OCI-LY1 (cell line): ENCODE measurements at regions not wholly inside any gene's neighbourhood (a gene's known extent, or its start where the extent isn't known, plus 50 kb on each side); places are given as distances from the start of the nearest gene placed in this dataset.

ENCODE experiments used
- H2AFZ ChIP-seq: fragments of 200-600 bp; sonication (generic), shearing (Covaris generic); 2 replicates; pipeline ENCODE4 v1.6.0; 2014; ENCODE audit warnings: antibody characterized with exemption, mild to moderate bottlenecking, low read length
- H3F3A ChIP-seq: fragments of 200-600 bp; sonication (generic), shearing (Covaris generic); 2 replicates; pipeline ENCODE4 v1.6.0; 2014; ENCODE audit warnings: mild to moderate bottlenecking, antibody characterized with exemption, low read length, moderate library complexity; ENCODE audit not compliant: insufficient read depth
- H3K27ac ChIP-seq: fragments of 200-600 bp; sonication (generic); 2 replicates; pipeline ENCODE4 v1.5.1; 2014; ENCODE audit warnings: low read length, mixed run types, mild to moderate bottlenecking, low read depth; ENCODE audit not compliant: poor library complexity, severe bottlenecking
- H3K27me3 ChIP-seq: fragments of 200-600 bp; sonication (generic); 2 replicates; pipeline ENCODE4 v1.6.0; 2014; ENCODE audit warnings: antibody characterized with exemption, mild to moderate bottlenecking, low read length, moderate library complexity; ENCODE audit not compliant: insufficient read depth
- H3K36me3 ChIP-seq: fragments of 200-600 bp; sonication (generic); 2 replicates; pipeline ENCODE4 v1.6.1; 2014; ENCODE audit warnings: mild to moderate bottlenecking, antibody characterized with exemption, low read length, moderate library complexity, mixed read lengths; ENCODE audit not compliant: insufficient read depth
- H3K4me1 ChIP-seq: fragments of 200-600 bp; sonication (generic); 2 replicates; pipeline ENCODE4 v1.5.1; 2014; ENCODE audit warnings: mild to moderate bottlenecking, low read length, moderate library complexity; ENCODE audit not compliant: insufficient read depth, severe bottlenecking
- H3K4me2 ChIP-seq: fragments of 200-600 bp; sonication (generic), shearing (Covaris generic); 2 replicates; pipeline ENCODE4 v1.6.1; 2014; ENCODE audit warnings: low read length
- H3K4me3 ChIP-seq: fragments of 200-600 bp; sonication (generic); 2 replicates; pipeline ENCODE4 v1.5.1; 2014; ENCODE audit warnings: low read length, low read depth, mild to moderate bottlenecking, mixed read lengths; ENCODE audit not compliant: poor library complexity, severe bottlenecking
- H3K79me2 ChIP-seq: fragments of 200-600 bp; shearing (Covaris generic); 2 replicates; pipeline ENCODE4 v1.6.1; 2016; ENCODE audit warnings: mixed run types, low read length, mixed read lengths; ENCODE audit not compliant: insufficient read depth
- H3K9ac ChIP-seq: fragments of 200-600 bp; sonication (generic), shearing (Covaris generic); 2 replicates; pipeline ENCODE4 v1.6.1; 2014; ENCODE audit warnings: mild to moderate bottlenecking, low read length, mixed read lengths
- H3K9me2 ChIP-seq: fragments of 200-600 bp; sonication (generic), shearing (Covaris generic); 2 replicates; pipeline ENCODE4 v1.6.1; 2014; ENCODE audit warnings: low read depth, mild to moderate bottlenecking, low read length, mixed read lengths
- H3K9me3 ChIP-seq: fragments of 200-600 bp; shearing (Covaris generic); 2 replicates; pipeline ENCODE4 v1.6.1; 2014; ENCODE audit warnings: low read length, mixed read lengths
- H4K20me1 ChIP-seq: fragments of 200-600 bp; sonication (generic), shearing (Covaris generic); 2 replicates; pipeline ENCODE4 v1.6.0; 2016; ENCODE audit warnings: mild to moderate bottlenecking, low read length; ENCODE audit not compliant: insufficient read depth
- CTCF ChIP-seq: fragments of 200-600 bp; sonication (generic), shearing (Covaris generic); IDR thresholded peaks from 2 replicates; pipeline ENCODE4 v1.5.1; 2017; ENCODE audit warnings: mild to moderate bottlenecking, antibody characterized with exemption, low read length, moderate library complexity, mixed read lengths
- EZH2 ChIP-seq: fragments of 200-600 bp; sonication (generic), shearing (Covaris generic); IDR thresholded peaks from 2 replicates; pipeline ENCODE4 v1.8.0; 2017; ENCODE audit warnings: borderline replicate concordance, mixed run types, mild to moderate bottlenecking, antibody characterized with exemption, low read length, moderate library complexity, mixed read lengths

GRCh38 chr1:239058190-239058589 lies 328.2 kb upstream of the CHRM3 start:
- no peak overlapping the region for H2AFZ ChIP-seq

DNA sequence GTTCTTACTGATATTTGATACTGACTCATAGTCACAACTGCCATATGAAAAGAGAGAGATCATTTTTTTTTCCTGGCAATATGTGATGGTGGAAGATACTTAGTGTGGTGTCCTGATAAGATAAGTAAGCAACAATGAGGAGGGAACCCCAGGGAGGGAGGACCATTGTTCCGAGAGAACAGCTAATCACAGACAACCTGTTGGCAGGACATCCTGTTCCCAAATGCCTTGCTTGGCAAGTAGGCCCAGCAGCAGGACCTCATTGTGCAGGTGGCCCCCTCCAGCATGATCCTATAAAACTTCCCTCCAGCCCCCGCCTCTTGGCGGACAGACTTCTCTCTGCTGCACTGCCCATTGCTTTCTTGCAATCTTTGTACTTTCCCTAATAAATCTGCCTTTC lies 329.4 kb upstream of the CHRM3 start:
- no peaks in the 10 kb centered on the region for H3K79me2 ChIP-seq

More at GRCh38 chr1:239058190-239058589, 328.2 kb upstream of the CHRM3 start:
- H3K4me1 ChIP-seq, result no peaks in the 10 kb centered on the region
- H3K9me2 ChIP-seq, result no peaks in the 10 kb centered on the region
- TF ChIP-seq EZH2, result no peak
- no peak for TF ChIP-seq CTCF
- H3K27me3 ChIP-seq, result no peaks in the 10 kb centered on the region
- H3F3A ChIP-seq, result no peaks in the 10 kb centered on the region
- H3K79me2 ChIP-seq, result no peaks in the 10 kb centered on the region
- H3K27ac ChIP-seq, result no peak overlapping the region
- H3K36me3 ChIP-seq, result no peaks in the 10 kb centered on the region
- no peak overlapping the region for H3K4me3 ChIP-seq
- H3K4me2 ChIP-seq, result no peak overlapping the region
- no peaks in the 10 kb centered on the region for H3K9me3 ChIP-seq
- no peak overlapping the region for H3K9ac ChIP-seq
- H4K20me1 ChIP-seq, result no peaks in the 10 kb centered on the region

DNA sequence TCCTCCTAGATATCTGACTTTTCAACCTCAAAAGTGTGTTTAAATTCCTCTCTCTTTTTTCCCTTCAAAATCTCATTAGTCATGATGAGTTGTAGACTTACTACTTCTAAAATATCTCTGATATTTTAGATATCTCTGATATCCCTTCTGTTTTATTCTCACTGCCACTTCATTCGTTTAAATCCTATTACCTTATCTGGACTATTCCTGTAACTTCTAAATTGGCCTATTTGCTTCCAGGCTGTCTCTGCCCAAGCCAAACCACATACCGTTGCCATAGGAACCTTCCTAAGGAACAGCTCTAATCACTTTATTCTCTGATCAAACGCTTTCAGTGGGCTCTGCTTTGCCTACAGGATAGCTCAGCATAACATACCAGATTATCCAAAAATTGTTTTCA lies 333.1 kb upstream of the CHRM3 start:
- Histone ChIP-seq H3K27me3 (no peaks in the 10 kb centered on the region), H3K9me2 (no peaks in the 10 kb centered on the region), H3K79me2 (no peaks in the 10 kb centered on the region), H3K9ac (no peak overlapping the region), H3K4me2 (no peak overlapping the region), H3K9me3 (no peaks in the 10 kb centered on the region), H3K4me3 (no peak overlapping the region), H3K4me1 (no peaks in the 10 kb centered on the region), H4K20me1 (no peaks in the 10 kb centered on the region), H3K27ac (no peak overlapping the region), H3K36me3 (no peaks in the 10 kb centered on the region), H2AFZ (no peak overlapping the region), H3F3A (no peaks in the 10 kb centered on the region)
- TF ChIP-seq CTCF, result no peak

More for the DNA sequence above, 329.4 kb upstream of the CHRM3 start:
- Histone ChIP-seq H3K4me2 (no peak overlapping the region), H3K4me3 (no peak overlapping the region), H3K27me3 (no peaks in the 10 kb centered on the region), H4K20me1 (no peaks in the 10 kb centered on the region), H3K27ac (no peak overlapping the region), H3K4me1 (no peaks in the 10 kb centered on the region), H3K36me3 (no peaks in the 10 kb centered on the region), H3K9ac (no peak overlapping the region), H2AFZ (no peak overlapping the region), H3F3A (no peaks in the 10 kb centered on the region), H3K9me2 (no peaks in the 10 kb centered on the region), H3K9me3 (no peaks in the 10 kb centered on the region)
- TF ChIP-seq EZH2 (no peak), CTCF (no peak)
